WTC11 (cell line): ENCODE measurements at regions not wholly inside any gene's neighbourhood (a gene's known extent, or its start where the extent isn't known, plus 50 kb on each side); places are given as distances from the start of the nearest gene placed in this dataset.

Experiments used
- ATF3 ChIP-seq: sonication (generic); formaldehyde crosslinking; conservative IDR thresholded peaks from 2 replicates; pipeline ENCODE4 v1.8.1; 2022; ENCODE audit warnings: mild to moderate bottlenecking, missing genetic modification reagents
- CTCF ChIP-seq: fragments of 200-600 bp; IDR thresholded peaks from 2 replicates; pipeline ENCODE4 v1.8.0; 2022; ENCODE audit warnings: antibody characterized with exemption
- ELF4 ChIP-seq: sonication (generic); formaldehyde crosslinking; IDR thresholded peaks from 2 replicates; pipeline ENCODE4 v1.8.1; 2022; ENCODE audit warnings: low read depth, mild to moderate bottlenecking, moderate library complexity, missing genetic modification reagents

GRCh38 chr13:72384879-72385278, 342.6 kb downstream of the MZT1 start:
- TF ChIP-seq ATF3 (no peak), ELF4 (CRISPR knock-in tag) (no peak), CTCF (no peak)
